AML-193 (cell line): ENCODE measurements at regions not wholly inside any gene's neighbourhood (a gene's known extent, or its start where the extent isn't known, plus 50 kb on each side); places are given as distances from the start of the nearest gene placed in this dataset.

Source experiments
- DNase-seq, 2 experiments: peaks; one replicate each; lab custom pipeline; 2025; lab: John Stamatoyannopoulos, UW

DNA sequence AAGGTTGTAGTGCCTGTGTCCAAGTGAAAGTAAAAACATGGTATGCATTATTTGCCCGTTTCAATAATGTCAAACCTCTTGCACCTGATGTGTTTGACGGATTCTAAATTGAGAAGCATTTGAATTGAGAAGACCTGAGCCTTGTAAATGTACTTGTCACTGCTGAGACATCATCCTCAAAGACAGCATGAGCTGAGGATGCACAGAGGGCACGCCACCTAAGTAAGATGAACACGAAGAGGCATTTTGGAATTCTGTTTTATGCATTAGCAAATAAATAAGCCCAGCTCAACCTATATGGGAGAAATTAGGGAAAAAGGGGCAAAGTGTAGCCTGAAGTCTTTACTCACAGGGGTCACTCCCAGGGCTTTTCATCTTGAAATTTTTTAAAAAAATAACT lies 73.8 kb upstream of the SORCS1 start:
- DNase-seq, result no peak

DNA sequence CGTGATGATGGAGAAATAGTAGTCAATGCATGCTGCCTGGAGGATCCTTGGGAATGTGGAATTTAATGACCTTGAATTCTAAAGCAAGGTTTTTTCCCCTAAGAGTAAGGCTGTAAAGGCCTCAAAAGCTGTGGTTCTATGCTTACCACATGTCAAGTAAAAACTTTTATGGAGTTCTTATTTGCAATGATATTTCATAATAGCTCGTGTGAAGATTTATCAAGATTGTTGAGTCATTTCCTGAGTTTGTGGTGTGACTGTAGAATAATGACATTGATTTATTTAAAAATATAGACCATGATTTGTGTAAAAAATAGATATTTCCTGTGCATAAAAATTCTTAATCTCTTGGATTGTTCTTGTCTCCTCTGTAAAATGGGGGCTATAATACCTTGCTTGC lies 67.5 kb upstream of the SORCS1 start:
- DNase-seq, result no peak

DNA sequence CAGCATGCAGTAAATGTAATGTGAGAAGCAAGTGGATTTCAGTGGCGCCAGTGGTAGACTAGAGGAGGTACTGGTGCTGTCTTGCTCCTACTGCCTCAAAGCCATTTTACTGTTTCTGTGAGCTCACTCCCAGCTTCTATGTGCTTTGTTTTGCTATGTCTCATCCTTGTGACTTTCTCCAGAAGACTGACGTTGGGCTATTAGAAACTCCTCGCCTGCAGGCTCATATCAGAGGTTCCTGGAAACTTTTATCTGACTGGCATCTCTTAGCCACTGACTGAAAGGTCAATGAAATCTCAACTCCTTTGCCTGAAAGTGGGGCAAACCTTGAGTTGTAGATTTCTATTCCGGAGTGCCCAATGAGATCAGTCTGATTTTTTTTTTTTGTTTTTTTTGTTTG lies 66.4 kb upstream of the SORCS1 start:
- DNase-seq, result no peak

DNA sequence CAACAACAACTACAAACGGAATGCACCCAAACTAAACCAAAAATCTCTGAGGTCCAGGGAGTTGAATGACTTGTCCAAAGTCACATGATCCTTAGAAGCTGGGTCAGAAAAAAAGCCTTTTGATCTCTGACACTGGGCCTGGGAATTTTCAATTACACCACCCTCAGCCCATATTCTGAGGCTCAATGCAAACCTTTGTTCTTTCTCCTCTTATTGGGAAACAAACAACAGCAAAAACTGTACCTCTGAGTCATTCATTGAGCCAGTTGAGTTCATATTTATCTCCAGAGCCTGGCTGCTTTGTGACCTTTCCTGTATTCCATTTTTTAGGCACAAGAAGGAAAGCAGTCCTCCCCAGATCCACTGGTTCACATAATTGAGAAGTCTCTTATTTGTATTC lies 51.2 kb upstream of the SORCS1 start:
- no peak for DNase-seq
